NB4 (cell line): ENCODE measurements at regions not wholly inside any gene's neighbourhood (a gene's known extent, or its start where the extent isn't known, plus 50 kb on each side); places are given as distances from the start of the nearest gene placed in this dataset.

ENCODE experiments used
- DNase-seq: peaks from one replicate; pipeline ENCODE4 v3.0.0; 2010; ENCODE audit warnings: low read depth
- H3K4me3 ChIP-seq: one replicate; pipeline ENCODE4 v1.5.1; 2011; ENCODE audit warnings: mild to moderate bottlenecking, low read depth, low read length, moderate library complexity
- MYC ChIP-seq: IDR thresholded peaks from 2 replicates; pipeline ENCODE4 v1.6.1; 2011; ENCODE audit warnings: low read depth, low read length
- POLR2A ChIP-seq: IDR thresholded peaks from 2 replicates; pipeline ENCODE4 v1.6.1; 2011; ENCODE audit warnings: mild to moderate bottlenecking; ENCODE audit not compliant: insufficient read length; ENCODE audit errors: extremely low read depth
- TF ChIP-seq, protein P1 (sequence below): IDR thresholded peaks from 2 replicates; pipeline ENCODE4 v1.6.1; 2011; ENCODE audit warnings: low read depth, low read length
- TF ChIP-seq, protein P2 (sequence below): IDR thresholded peaks from one replicate; pipeline ENCODE4 v1.5.1; 2012; ENCODE audit warnings: low read depth, low read length

DNA sequence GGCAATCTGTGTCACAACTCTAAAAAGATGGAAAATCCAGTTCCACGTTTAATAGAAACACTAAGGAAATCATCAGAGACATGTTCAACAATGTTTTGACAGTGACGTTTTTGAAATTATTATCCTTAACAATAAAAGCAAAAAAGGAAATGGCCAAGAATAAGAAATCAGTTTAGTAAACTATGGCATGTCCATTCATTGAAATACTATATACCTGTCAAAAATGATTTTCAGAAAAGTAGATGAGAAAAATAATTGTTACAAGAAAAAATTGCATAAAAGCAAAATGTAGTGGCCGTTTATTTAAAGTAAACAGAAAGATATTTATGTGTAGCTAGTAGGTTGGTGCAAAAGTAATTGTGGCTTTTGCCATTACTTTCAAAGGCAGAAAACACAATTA, 345.4 kb upstream of the NPSR1 start:
- TF ChIP-seq, protein P1, sequence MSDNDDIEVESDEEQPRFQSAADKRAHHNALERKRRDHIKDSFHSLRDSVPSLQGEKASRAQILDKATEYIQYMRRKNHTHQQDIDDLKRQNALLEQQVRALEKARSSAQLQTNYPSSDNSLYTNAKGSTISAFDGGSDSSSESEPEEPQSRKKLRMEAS = no peak
- TF ChIP-seq, protein P2, sequence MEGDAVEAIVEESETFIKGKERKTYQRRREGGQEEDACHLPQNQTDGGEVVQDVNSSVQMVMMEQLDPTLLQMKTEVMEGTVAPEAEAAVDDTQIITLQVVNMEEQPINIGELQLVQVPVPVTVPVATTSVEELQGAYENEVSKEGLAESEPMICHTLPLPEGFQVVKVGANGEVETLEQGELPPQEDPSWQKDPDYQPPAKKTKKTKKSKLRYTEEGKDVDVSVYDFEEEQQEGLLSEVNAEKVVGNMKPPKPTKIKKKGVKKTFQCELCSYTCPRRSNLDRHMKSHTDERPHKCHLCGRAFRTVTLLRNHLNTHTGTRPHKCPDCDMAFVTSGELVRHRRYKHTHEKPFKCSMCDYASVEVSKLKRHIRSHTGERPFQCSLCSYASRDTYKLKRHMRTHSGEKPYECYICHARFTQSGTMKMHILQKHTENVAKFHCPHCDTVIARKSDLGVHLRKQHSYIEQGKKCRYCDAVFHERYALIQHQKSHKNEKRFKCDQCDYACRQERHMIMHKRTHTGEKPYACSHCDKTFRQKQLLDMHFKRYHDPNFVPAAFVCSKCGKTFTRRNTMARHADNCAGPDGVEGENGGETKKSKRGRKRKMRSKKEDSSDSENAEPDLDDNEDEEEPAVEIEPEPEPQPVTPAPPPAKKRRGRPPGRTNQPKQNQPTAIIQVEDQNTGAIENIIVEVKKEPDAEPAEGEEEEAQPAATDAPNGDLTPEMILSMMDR = no peak
- TF ChIP-seq POLR2A = no peak
- no peak for DNase-seq
- no peak overlapping the region for H3K4me3 ChIP-seq

DNA sequence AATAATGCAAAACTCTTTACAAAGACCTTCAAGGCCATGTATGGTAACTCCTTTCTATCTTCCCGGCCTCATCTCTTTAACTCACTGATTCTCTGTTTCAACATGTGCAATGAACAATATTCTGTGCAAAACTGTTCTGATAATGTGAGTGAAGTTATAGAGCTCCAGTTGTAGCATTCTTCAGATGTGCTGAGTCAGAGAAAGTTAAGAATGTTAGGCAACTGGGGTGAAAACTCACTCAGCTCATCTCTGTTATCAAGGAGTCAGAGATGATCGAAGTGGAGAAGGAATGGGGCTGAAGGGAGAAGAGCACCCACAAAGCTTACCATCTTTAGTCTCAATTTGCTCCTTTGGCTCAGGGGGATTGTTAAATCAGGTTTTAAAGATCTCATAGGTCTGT, 344.7 kb upstream of the NPSR1 start:
- no peak for DNase-seq
- no peak overlapping the region for H3K4me3 ChIP-seq
- TF ChIP-seq MYC (no peak), POLR2A (no peak)
- TF ChIP-seq, protein P1 = no peak
- TF ChIP-seq, protein P2 = no peak

DNA sequence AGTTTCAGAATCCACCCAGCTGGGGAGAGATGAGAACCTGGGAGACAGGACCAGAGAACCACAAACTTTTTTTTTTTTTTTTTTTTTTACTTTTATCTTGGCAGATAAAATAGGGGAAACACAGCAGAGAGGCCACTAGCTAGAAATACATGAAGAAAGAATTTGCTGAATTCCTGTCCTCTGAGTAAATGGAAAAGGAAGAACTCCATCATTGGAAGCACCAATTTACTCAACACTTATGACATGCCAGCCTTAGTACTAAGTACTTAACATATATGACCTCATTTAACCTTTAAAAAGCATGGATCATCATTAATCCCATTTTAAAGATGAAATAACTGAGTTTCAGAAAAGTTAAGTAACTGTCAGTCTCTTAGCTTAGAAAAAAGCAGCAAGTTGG, 343.0 kb upstream of the NPSR1 start:
- no peak overlapping the region for H3K4me3 ChIP-seq
- no peak for DNase-seq
- no peak for TF ChIP-seq MYC
- TF ChIP-seq, protein P1 = no peak
- no peak for TF ChIP-seq POLR2A
- TF ChIP-seq, protein P2 = no peak

DNA sequence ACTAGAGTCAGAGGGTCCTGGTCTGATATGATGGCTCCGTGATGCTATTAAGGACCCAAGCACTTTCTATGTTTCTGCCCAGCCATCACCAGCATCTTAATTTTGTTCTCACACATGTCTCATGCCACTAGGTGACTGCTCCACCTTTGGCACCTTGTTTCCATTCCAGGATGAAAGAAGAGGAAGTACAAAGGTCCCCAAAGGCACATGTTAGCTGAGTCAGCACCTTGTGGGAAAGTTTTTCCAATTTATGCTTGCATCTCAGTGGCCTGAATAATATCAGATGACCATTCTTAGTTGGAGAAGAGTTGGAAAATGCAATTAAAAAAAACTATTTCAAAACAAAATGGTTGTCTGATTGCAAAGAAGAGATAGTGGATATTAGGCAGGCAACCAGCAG, 341.0 kb upstream of the NPSR1 start:
- DNase-seq = no peak
- no peak overlapping the region for H3K4me3 ChIP-seq
- TF ChIP-seq, protein P2 = no peak
- TF ChIP-seq, protein P1 = no peak
- no peak for TF ChIP-seq POLR2A
- no peak for TF ChIP-seq MYC

DNA sequence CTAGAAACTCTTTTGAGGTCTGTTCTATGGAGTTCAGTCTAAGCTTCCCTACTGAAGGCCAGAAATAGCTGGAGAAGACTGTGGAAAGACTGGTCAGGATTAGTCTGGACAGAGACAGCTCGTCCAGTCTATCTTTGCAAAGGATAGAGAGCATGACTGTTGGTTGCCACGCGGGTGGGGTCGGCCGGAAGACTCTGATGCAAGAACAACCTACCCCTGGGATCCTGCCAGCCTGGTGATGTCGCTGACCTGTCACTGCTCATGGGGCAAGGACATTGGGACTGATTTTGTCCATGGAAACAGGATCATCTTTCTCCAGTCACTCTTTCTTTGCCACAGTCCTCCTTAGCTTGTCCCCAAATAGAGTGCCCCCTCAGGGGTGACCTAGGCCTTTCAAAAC, 337.6 kb upstream of the NPSR1 start:
- no peak overlapping the region for H3K4me3 ChIP-seq
- TF ChIP-seq, protein P2 = no peak
- no peak for TF ChIP-seq POLR2A
- TF ChIP-seq, protein P1 = no peak
- TF ChIP-seq MYC = no peak
- no peak for DNase-seq
